A549 (cell line): ENCODE measurements at regions not wholly inside any gene's neighbourhood (a gene's known extent, or its start where the extent isn't known, plus 50 kb on each side); places are given as distances from the start of the nearest gene placed in this dataset.

Experiments
- ATAC-seq, 2 experiments: fragments of 200-7000 bp in 1 of 2; fragments of >200 bp in 1 of 2; cut with Nextera tagmentation in 1 of 2; cut with Tn5 transposase in 1 of 2; 3 replicates each; pipeline versions ENCODE4 v1.8.0 to v1.9.1; 2018 to 2020; ENCODE audit warnings: mild to moderate bottlenecking in 1 of 2, moderate library complexity in 1 of 2
- CTCF ChIA-PET: fragments of 300-600 bp; sonication (Branson Sonifier 250); formaldehyde crosslinking; extraction: SDS; loops from one replicate; lab custom pipeline; 2021; ENCODE audit warnings: antibody characterized with exemption, inconsistent platforms; lab: Yijun Ruan, JAX
- POLR2A ChIA-PET: fragments of 350-600 bp; formaldehyde crosslinking; extraction: SDS; loops from one replicate; lab custom pipeline; 2021; ENCODE audit warnings: antibody characterized with exemption, inconsistent platforms; lab: Yijun Ruan, JAX
- DNase-seq, 2 experiments: peaks; one replicate each; pipeline versions ENCODE4 v3.0.0 to v3.0.0-alpha.2; 2011 to 2016; ENCODE audit warnings: low read depth in 1 of 2, low spot score in 1 of 2
- FAIRE-seq: peaks from 2 replicates; lab custom pipeline; 2011; peaks lifted over from hg19 to GRCh38; lab: Jason Lieb, UNC
- H3K27ac ChIP-seq, 2 experiments: fragments of >200 bp; sonication (Bioruptor Twin); formaldehyde crosslinking; 3 replicates each; pipeline ENCODE4 v1.5.1; 2016 to 2017
- H3K4me1 ChIP-seq: fragments of >200 bp; sonication (Bioruptor Twin); formaldehyde crosslinking; 3 replicates; pipeline ENCODE4 v1.6.1; 2016
- H3K4me2 ChIP-seq: fragments of >200 bp; sonication (Bioruptor Twin); formaldehyde crosslinking; 3 replicates; pipeline ENCODE4 v1.6.1; 2016
- H3K4me3 ChIP-seq: fragments of >200 bp; sonication (Bioruptor Twin); formaldehyde crosslinking; 3 replicates; pipeline ENCODE4 v1.5.1; 2016
- H3K9me3 ChIP-seq: fragments of >200 bp; sonication (Bioruptor Twin); formaldehyde crosslinking; 3 replicates; pipeline ENCODE4 v1.6.1; 2016
- BCL3 ChIP-seq: fragments of >200 bp; sonication (Bioruptor Twin); formaldehyde crosslinking; IDR thresholded peaks from 3 replicates; pipeline ENCODE4 v1.6.1; 2016
- CBX2 ChIP-seq: fragments of 200-600 bp; sonication (generic); IDR thresholded peaks from 2 replicates; pipeline ENCODE4 v1.6.1; 2016; ENCODE audit warnings: low read depth, mild to moderate bottlenecking, borderline replicate concordance
- CHD2 ChIP-seq: fragments of 150-350 bp; IDR thresholded peaks from 2 replicates; pipeline ENCODE4 v1.6.1; 2014; ENCODE audit warnings: low read length; ENCODE audit not compliant: partially characterized antibody
- CHD4 ChIP-seq: fragments of 200-600 bp; sonication (generic); IDR thresholded peaks from 2 replicates; pipeline ENCODE4 v1.6.1; 2016; ENCODE audit warnings: antibody characterized with exemption, mild to moderate bottlenecking, borderline replicate concordance
- E2F6 ChIP-seq: IDR thresholded peaks from 2 replicates; pipeline ENCODE4 v1.6.1; 2012; ENCODE audit warnings: low read depth, borderline replicate concordance
- EHMT2 ChIP-seq: fragments of 200-600 bp; sonication (generic); IDR thresholded peaks from 2 replicates; pipeline ENCODE4 v1.6.1; 2016; ENCODE audit warnings: antibody characterized with exemption, low read depth, mild to moderate bottlenecking, moderate library complexity
- FOXS1 ChIP-seq: fragments of 250-450 bp; sonication (Bioruptor Pico); IDR thresholded peaks from 2 replicates; pipeline ENCODE4 v1.5.0; 2020; ENCODE audit warnings: mild to moderate bottlenecking, moderate library complexity
- HMGXB4 ChIP-seq: fragments of 250-450 bp; sonication (Bioruptor Pico); IDR thresholded peaks from 2 replicates; pipeline ENCODE4 v1.5.0; 2021; ENCODE audit warnings: mild to moderate bottlenecking, moderate library complexity, borderline replicate concordance
- HOXB13 ChIP-seq: fragments of 250-450 bp; sonication (Bioruptor Pico); IDR thresholded peaks from 2 replicates; pipeline ENCODE4 v1.5.0; 2020; ENCODE audit warnings: low read depth, mild to moderate bottlenecking, moderate library complexity
- JUN ChIP-seq, 2 experiments: fragments of >200 bp; sonication (Bioruptor Twin); formaldehyde crosslinking; IDR thresholded peaks; 2 replicates in 1 of 2; 3 replicates in 1 of 2; pipeline ENCODE4 v1.6.1; 2016 to 2017
- MAX ChIP-seq: IDR thresholded peaks from 2 replicates; pipeline ENCODE4 v1.6.1; 2012
- NFE2L2 ChIP-seq: fragments of 150-350 bp; conservative IDR thresholded peaks from 2 replicates; pipeline ENCODE4 v1.6.1; 2014; ENCODE audit warnings: low read length
- PHF8 ChIP-seq: fragments of 200-600 bp; sonication (generic); IDR thresholded peaks from 2 replicates; pipeline ENCODE4 v1.6.1; 2016; ENCODE audit warnings: low read depth, mild to moderate bottlenecking, antibody characterized with exemption, moderate library complexity, borderline replicate concordance
- RARB ChIP-seq: fragments of 250-450 bp; sonication (Bioruptor Pico); IDR thresholded peaks from 2 replicates; pipeline ENCODE4 v1.8.0; 2021; ENCODE audit warnings: mild to moderate bottlenecking, moderate library complexity
- RCOR1 ChIP-seq: fragments of 150-350 bp; IDR thresholded peaks from 2 replicates; pipeline ENCODE4 v1.6.1; 2014; ENCODE audit warnings: antibody characterized with exemption, low read length, low read depth
- SMC3 ChIP-seq: fragments of >200 bp; sonication (Bioruptor Twin); formaldehyde crosslinking; IDR thresholded peaks from 3 replicates; pipeline ENCODE4 v1.6.1; 2018; ENCODE audit warnings: inconsistent platforms
- TP53 ChIP-seq: fragments of 250-450 bp; sonication (Bioruptor Pico); IDR thresholded peaks from 2 replicates; pipeline ENCODE4 v1.5.0; 2021; ENCODE audit warnings: mild to moderate bottlenecking, moderate library complexity
- USF2 ChIP-seq: fragments of 450-650 bp; IDR thresholded peaks from 2 replicates; pipeline ENCODE4 v1.6.1; 2014; ENCODE audit warnings: antibody characterized with exemption
- ZFP36 ChIP-seq: fragments of 450-650 bp; IDR thresholded peaks from 2 replicates; pipeline ENCODE4 v1.6.1; 2014; ENCODE audit warnings: borderline replicate concordance; ENCODE audit not compliant: partially characterized antibody
- ZNF302 ChIP-seq: fragments of 250-450 bp; sonication (Bioruptor Pico); IDR thresholded peaks from 2 replicates; pipeline ENCODE4 v1.9.0; 2021; ENCODE audit warnings: inconsistent platforms, mild to moderate bottlenecking, moderate library complexity
- WGBS: methylation state at CpG from one replicate; pipeline ENCODE4 v1.1.6; 2017; ENCODE audit errors: missing lambda C conversion rate; 5-methylcytosine and 5-hydroxymethylcytosine counted together

GRCh38 chr13:44007451-44007850, 127.7 kb downstream of the LACC1 start:
- Histone ChIP-seq H3K9me3 (0 out of 3 replicates have a peak, but pooled peaks cover 3% of the 10 kb centered on the region), H3K4me3 (no peak overlapping the region), H3K27ac (no peak overlapping the region), H3K4me2 (no peak overlapping the region), H3K4me1 (no peaks in the 10 kb centered on the region)
- TF ChIP-seq EHMT2 (no peak), FOXS1 (CRISPR knock-in tag) (no peak), CHD4 (no peak), ZFP36 (no peak), RARB (CRISPR knock-in tag) (no peak), CHD2 (no peak), JUN (IDR thresholded peaks at IDR 0.05) (no peak), E2F6 (no peak), ZNF302 (CRISPR knock-in tag) (no peak), CBX2 (no peak), USF2 (no peak)
- no peak for ATAC-seq
- DNase-seq = no peak
- no peak for FAIRE-seq
- ChIA-PET CTCF (no interaction called here), POLR2A (no interaction called here)
- WGBS = 67% methylated on average over 1 of the region's 1 CpG

- H3K27ac ChIP-seq = no peak overlapping the region
- H3K4me1 ChIP-seq = peaks cover 10% of the 10 kb centered on the region
- ChIA-PET POLR2A (no interaction called here), CTCF (no interaction called here)
- no peak overlapping the region for H3K4me3 ChIP-seq
- FAIRE-seq (no peak), ATAC-seq (no peak), DNase-seq (no peak)
- no peak for TF ChIP-seq SMC3
- no peak for TF ChIP-seq HMGXB4 (CRISPR knock-in tag)
- no peak for TF ChIP-seq RCOR1
- no peak for TF ChIP-seq MAX
- TF ChIP-seq TP53 (CRISPR knock-in tag) = no peak
- no peak for TF ChIP-seq NFE2L2
- no peak for TF ChIP-seq E2F6
- no peak for TF ChIP-seq HOXB13 (CRISPR knock-in tag)
- no peak for TF ChIP-seq CHD4
- 0 out of 3 replicates have a peak, but pooled peaks cover 3% of the 10 kb centered on the region for H3K9me3 ChIP-seq
- H3K4me2 ChIP-seq = no peak overlapping the region
- WGBS = 91% methylated on average over 2 of the region's 2 CpGs
Observed at GRCh38 chr13:44011036-44011435, 131.3 kb downstream of the LACC1 start.

- Histone ChIP-seq H3K9me3 (no peaks in the 10 kb centered on the region), H3K27ac (no peak overlapping the region), H3K4me2 (no peak overlapping the region), H3K4me1 (peaks cover 15% of the 10 kb centered on the region), H3K4me3 (no peak overlapping the region)
- 87% methylated on average over 8 of the region's 8 CpGs for WGBS
- TF ChIP-seq BCL3 (no peak), PHF8 (no peak), JUN (IDR thresholded peaks at IDR 0.05) (no peak), FOXS1 (CRISPR knock-in tag) (no peak), ZFP36 (no peak)
- DNase-seq (no peak), ATAC-seq (no peak), FAIRE-seq (no peak)
- ChIA-PET POLR2A (no interaction called here), CTCF (no interaction called here)
Observed at GRCh38 chr13:44012910-44013757, 133.4 kb downstream of the LACC1 start.
